ENCODE measurements at regions not wholly inside any gene's neighbourhood (a gene's known extent, or its start where the extent isn't known, plus 50 kb on each side); places are given as distances from the start of the nearest gene placed in this dataset.
"Not testable (repeated sequence)": the region's sequence is repeated elsewhere in the genome, so short reads cannot be mapped to it uniquely, and the experiment has no call there.

DNA sequence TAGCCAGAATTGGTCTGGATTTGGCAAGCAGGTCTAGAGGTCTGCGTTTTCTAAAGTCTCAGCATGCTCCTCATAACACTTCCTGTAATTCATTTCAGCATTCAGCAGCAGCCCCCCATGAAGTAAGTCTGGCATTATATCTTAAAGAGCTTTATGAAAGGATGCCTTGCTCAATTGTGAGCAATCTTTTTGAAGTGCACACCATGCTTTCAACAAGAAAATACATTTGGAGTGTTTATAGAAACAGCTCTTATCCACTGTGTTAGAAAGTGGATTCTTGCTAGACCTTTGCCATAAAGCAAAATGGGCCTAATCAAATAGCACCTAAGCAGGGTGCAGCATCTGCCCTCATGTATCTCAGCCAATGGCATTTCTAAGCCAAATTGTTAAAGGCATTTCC lies 378.0 kb upstream of the AKR1E2 start:
- DNase-seq (ENCODE audit: low read depth in 2 of 2) = no peak

GRCh38 chr10:4443419-4443818 lies 382.6 kb upstream of the AKR1E2 start:
- DNase-seq (ENCODE audit: low read depth in 2 of 2) = no peak

- DNase-seq (ENCODE audit: low read depth in 2 of 2) = no peak
Observed at GRCh38 chr10:4442296-4442695, 383.7 kb upstream of the AKR1E2 start.

DNA sequence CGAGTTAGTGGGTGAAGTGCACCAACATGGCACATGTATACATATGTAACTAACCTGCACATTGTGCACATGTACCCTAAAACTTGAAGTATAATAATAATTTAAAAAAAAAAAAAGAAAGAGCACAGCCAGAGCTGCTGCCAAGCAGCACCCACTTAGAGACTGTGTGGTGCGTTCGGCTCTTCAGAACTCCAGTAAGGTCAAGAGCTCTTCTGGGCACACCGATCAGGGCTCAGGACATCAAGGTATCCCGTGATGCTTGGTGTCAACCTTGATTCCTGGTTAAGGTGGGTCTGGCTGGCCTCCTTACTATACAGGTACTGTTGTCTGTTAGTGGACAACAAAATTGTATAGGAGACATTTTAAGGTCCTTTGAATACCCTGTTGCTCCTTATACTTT lies 385.7 kb upstream of the AKR1E2 start:
- no peak for DNase-seq (ENCODE audit: low read depth in 2 of 2)

DNA sequence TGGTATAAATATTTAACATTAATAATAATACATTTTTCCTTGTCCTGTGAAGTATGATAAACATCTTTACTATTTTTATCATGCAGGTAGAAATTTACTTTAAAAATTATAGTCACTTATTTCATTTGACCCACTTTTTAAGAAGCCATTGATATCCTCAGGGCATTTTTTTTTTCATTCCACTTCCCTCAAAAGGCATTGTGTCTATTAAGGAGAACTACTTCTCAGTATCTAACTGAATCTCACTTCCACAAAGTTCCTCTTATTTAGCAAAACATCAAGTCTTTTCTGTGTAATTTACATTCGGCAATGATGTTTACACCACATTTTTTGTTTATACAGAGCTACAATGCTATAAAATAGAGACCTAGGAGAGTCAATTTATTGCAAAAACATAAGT lies 388.2 kb upstream of the AKR1E2 start:
- DNase-seq (ENCODE audit: low read depth in 2 of 2) = no peak

- DNase-seq (ENCODE audit: low read depth in 2 of 2) = no peak
Observed at GRCh38 chr10:4437061-4437460, 388.9 kb upstream of the AKR1E2 start.

- DNase-seq (ENCODE audit: low read depth in 2 of 2) = no peak
Observed at GRCh38 chr10:4436103-4436502, 389.9 kb upstream of the AKR1E2 start.

DNA sequence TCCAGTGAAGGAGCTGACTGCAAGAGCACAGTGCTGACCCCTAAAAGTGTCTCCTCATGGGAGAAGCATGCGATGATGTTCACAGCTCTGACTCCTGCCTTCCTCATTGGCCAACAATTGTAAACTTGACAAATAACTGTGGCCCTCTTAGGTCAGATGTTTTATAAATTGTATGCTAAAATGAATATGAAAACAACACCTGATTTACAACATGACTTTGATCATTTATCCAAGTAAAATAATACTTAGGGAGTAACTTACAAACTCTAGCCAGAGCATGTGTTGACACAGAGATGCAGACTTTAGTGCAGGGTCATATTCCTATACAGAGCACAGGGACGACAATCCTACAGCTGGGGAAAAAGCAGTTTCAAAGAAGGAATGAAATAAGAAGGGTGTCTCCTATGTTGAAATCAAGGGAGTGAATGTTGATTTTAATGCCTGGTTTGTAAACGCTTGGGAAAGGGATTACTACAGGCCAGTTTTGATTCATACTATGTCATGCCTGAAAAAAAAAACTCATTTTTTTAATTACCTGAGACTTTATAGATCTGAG lies 391.4 kb upstream of the AKR1E2 start:
- DNase-seq (ENCODE audit: low read depth in 2 of 2) = no peak

- no peak for DNase-seq (ENCODE audit: low read depth in 2 of 2)
Observed at GRCh38 chr10:4434105-4434504, 391.9 kb upstream of the AKR1E2 start.

- no peak for DNase-seq (ENCODE audit: low read depth in 2 of 2)
Observed at GRCh38 chr10:4431114-4431863, 394.7 kb upstream of the AKR1E2 start.

- no peak for DNase-seq (ENCODE audit: low read depth in 2 of 2)
Observed at GRCh38 chr10:4429571-4429970, 396.4 kb upstream of the AKR1E2 start.

GRCh38 chr10:4427532-4427931 lies 398.5 kb upstream of the AKR1E2 start:
- no peak for DNase-seq (ENCODE audit: low read depth in 2 of 2)

DNA sequence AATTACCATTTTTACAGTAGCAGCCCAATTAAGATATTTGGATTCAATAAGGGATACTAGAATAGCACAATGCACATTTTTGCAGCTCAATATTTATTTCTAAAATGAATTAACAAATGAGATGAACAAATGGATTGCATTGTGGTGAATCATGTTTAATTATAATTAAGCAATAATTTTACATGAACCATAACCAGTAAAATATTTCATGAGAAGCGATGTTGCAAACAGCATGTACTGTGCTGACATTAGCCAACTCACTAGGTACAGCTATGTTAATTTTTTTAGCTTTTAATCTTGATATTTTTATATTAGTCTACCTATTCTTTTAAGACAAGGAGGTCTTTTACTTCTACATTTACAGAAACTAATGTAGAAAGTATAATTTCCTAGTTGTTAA lies 399.1 kb upstream of the AKR1E2 start:
- no peak for DNase-seq (ENCODE audit: low read depth in 2 of 2)

- DNase-seq (ENCODE audit: low read depth in 2 of 2) = no peak
Observed at GRCh38 chr10:4409319-4409718, 416.7 kb upstream of the AKR1E2 start.

GRCh38 chr10:4407783-4408182 lies 418.2 kb upstream of the AKR1E2 start:
- DNase-seq (ENCODE audit: low read depth in 2 of 2) = no peak

GRCh38 chr10:4405828-4406227 lies 420.2 kb upstream of the AKR1E2 start:
- no peak for DNase-seq (ENCODE audit: low read depth in 2 of 2)

GRCh38 chr10:4403638-4404252 lies 422.3 kb upstream of the AKR1E2 start:
- DNase-seq (ENCODE audit: low read depth in 2 of 2) = no peak

DNA sequence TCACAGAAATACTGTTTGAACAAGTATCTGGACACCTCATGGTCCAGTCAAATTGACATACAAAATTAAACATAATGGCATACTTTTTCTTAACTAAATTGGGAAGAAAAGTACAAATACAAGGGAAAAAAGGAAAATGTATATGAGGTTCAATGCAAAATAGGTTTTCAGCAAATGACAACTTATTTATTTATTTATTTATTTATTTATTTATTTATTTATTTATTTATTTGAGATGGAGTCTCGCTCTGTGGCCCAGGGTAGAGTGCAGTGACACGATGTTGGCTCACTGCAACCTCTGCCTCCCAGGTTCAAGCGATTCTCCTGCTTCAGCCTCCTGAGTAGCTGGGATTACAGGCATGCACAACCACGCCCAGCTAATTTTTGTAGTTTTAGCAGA lies 424.9 kb upstream of the AKR1E2 start:
- DNase-seq (ENCODE audit: low read depth in 2 of 2) = not testable (repeated sequence)

- DNase-seq (ENCODE audit: low read depth in 2 of 2) = no peak
Observed at GRCh38 chr10:4399556-4399955, 426.5 kb upstream of the AKR1E2 start.

DNA sequence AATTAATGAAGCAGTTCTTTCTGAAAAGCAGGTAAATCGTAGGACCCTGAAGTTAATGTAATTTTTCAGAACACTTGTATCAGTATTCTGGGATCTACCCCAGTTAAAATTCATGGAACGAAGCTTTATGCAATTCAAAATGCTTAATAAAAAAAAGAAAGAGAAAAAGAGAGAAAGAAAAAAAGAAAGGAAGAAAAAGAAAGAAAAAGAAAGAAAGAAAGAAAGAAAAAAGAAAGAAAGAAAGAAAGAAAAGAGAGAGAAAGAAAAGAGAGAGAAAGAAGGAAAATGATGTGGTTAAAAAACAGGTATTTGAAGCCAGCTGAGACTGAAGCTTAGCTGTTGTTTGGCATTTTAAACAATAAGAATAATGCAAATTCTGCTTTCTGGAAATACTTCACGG lies 427.4 kb upstream of the AKR1E2 start:
- no peak for DNase-seq (ENCODE audit: low read depth in 2 of 2)

DNA sequence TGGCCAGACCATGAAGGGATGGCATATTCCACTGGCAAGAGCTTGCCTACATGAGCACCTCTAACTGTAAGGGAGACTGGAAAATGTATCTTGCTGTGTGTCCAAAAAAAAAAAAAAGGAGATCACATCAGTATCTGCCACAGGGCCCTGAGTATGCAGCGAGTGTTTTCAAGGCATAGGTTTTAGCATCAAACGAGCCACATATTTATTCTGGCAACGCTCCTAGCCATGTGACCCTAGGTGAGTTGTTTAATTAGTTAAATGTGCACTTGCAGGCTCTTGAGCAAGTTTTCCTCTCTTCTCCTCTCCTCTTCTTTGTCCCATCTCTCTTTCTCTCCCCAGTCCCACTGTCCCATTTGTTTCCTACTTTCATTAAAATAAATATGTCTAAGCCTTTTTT lies 428.7 kb upstream of the AKR1E2 start:
- no peak for DNase-seq (ENCODE audit: low read depth in 2 of 2)

GRCh38 chr10:4396401-4397283 lies 429.4 kb upstream of the AKR1E2 start:
- no peak for DNase-seq (ENCODE audit: low read depth in 2 of 2)

Measured in activated CD8-positive, alpha-beta memory T cell treated with anti-CD3 and anti-CD28 coated beads for 4 hours (primary cell).